D721Med (cell line): ENCODE measurements at regions not wholly inside any gene's neighbourhood (a gene's known extent, or its start where the extent isn't known, plus 50 kb on each side); places are given as distances from the start of the nearest gene placed in this dataset.

Experiments
- DNase-seq: peaks from one replicate; pipeline ENCODE4 v3.0.0; 2011; ENCODE audit warnings: low spot score; ENCODE audit not compliant: insufficient read length
- FAIRE-seq: peaks from 2 replicates; lab custom pipeline; 2011; peaks lifted over from hg19 to GRCh38; lab: Jason Lieb, UNC
- TF ChIP-seq, protein P1 (sequence below): IDR thresholded peaks from 2 replicates; pipeline ENCODE4 v1.5.1; 2012; ENCODE audit warnings: mild to moderate bottlenecking, control low read depth; ENCODE audit not compliant: insufficient read depth; ENCODE audit errors: missing control alignments

DNA sequence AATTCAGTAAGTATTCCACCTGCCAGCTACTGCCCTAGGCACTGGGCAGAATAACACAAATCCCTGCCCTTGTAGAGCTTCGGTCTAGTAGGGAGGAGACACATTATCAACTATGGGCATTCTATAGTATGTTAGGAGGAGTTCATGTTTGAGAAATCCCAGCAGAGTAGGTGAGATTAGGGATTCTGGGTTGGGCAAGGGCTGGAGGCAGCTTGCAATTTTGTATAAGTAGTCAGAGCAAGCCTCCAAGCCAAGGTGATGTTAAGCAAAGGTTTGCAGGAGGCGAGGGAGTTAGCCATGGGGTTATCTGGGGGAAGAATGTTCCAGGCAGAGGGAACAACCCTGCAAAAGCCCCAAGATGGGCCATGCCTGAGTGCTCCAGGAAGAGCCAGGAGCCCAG, 187.9 kb upstream of the HS6ST1 start:
- TF ChIP-seq, protein P1, sequence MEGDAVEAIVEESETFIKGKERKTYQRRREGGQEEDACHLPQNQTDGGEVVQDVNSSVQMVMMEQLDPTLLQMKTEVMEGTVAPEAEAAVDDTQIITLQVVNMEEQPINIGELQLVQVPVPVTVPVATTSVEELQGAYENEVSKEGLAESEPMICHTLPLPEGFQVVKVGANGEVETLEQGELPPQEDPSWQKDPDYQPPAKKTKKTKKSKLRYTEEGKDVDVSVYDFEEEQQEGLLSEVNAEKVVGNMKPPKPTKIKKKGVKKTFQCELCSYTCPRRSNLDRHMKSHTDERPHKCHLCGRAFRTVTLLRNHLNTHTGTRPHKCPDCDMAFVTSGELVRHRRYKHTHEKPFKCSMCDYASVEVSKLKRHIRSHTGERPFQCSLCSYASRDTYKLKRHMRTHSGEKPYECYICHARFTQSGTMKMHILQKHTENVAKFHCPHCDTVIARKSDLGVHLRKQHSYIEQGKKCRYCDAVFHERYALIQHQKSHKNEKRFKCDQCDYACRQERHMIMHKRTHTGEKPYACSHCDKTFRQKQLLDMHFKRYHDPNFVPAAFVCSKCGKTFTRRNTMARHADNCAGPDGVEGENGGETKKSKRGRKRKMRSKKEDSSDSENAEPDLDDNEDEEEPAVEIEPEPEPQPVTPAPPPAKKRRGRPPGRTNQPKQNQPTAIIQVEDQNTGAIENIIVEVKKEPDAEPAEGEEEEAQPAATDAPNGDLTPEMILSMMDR = no peak
- no peak for DNase-seq

DNA sequence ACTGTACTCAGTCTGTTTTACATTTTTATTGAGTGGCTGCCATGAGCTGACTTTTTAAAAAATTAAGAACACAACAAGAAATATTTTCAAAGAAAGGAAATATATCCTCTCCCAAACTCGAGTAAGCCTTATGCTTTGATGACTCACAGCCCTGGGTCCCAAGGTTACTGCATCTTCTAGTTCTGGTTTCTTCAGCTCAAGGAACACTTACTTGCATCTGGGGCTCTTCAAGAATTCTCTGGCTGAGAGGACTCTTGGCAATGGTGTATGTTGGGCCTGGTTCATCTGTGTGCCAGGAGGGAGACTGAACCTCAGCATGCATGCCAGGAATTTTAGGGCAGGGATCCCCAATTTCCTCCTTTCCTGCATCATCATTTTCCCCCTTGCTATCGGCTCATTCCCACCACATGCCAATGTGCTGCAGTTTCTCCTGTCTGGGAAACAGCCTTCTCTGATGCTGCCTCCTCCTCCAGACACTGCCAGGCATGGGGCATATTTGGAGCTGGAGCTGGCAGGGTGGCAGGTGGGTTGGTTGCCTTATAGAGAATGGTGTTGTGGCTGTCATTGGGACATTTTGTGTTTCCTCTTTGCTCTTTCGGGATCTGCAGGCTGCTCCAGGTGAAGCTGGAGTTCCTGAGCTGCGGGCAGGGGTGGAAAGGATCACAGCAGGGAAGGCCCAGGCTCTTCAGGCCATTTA, 192.2 kb upstream of the HS6ST1 start:
- TF ChIP-seq, protein P1 = no peak
- FAIRE-seq = no peak
- no peak for DNase-seq

More for the DNA sequence above, 187.9 kb upstream of the HS6ST1 start:
- FAIRE-seq = no peak

DNA sequence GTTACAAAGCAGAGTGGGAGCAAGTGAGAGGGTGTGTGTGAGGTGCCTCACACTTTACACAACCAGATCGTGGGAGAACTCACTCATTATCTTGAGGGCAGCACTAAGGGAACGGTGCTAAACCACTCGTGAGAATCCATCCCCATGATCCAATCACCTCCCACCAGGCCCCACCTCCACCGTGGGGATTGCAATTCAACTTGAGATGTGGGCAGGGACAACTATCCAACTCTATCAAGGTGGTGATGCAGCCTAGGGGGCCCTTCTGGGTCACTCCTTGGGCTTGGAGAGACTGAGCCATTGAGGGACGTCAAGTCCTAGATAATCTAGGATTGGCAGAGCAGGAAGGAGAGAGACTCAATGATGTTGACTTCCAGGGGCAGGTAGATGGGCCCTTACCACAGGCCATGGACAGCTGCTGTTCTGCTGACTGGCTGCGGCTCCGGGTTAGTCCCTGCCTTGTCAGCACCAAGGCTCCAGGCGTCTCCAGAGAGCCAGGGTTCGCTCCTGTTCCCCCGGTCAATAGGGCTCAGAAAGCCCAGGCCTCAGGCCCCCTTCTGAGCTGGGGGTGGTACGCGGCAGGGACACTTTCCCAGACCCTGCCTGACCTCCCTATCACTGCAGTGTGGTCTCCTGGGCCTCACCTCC, 193.2 kb upstream of the HS6ST1 start:
- no peak for FAIRE-seq
- TF ChIP-seq, protein P1 = no peak
- no peak for DNase-seq

DNA sequence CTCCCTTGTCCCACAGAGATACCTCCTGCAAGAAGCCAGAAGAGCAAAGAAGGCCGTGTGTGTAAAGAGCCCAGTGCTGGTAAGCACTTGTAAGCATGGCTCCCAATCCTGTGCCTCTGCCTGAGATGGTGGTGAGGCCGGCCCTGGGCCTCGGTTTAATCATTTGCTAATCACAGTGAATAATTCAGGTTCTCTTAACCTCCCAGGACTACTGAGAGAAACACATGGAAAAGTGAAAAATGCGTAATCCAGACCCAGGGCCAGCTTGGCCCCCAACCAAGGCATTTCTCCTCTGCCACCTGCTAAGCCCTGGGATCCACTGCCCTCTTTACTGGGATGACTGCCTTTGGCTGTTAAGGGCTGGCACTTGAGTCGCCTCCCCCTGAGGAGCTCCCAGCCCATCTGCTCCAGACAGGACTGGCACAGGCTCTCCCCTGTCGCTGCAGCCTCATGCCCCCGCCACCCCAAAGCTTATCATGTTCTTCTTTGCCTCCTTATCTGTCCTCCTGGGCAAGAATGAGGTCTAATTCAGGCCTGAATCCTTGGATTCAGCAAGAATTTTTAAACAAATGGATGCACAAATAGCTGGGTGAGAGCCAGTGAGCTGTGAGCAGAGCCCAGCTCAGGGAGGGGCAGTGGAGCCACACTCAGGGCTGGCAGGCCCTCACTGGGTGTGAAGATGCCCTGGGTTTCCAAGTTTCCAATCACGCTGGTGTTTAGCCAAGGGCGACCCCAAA, 193.9 kb upstream of the HS6ST1 start:
- DNase-seq (no peak), FAIRE-seq (no peak)
- TF ChIP-seq, protein P1 = no peak

DNA sequence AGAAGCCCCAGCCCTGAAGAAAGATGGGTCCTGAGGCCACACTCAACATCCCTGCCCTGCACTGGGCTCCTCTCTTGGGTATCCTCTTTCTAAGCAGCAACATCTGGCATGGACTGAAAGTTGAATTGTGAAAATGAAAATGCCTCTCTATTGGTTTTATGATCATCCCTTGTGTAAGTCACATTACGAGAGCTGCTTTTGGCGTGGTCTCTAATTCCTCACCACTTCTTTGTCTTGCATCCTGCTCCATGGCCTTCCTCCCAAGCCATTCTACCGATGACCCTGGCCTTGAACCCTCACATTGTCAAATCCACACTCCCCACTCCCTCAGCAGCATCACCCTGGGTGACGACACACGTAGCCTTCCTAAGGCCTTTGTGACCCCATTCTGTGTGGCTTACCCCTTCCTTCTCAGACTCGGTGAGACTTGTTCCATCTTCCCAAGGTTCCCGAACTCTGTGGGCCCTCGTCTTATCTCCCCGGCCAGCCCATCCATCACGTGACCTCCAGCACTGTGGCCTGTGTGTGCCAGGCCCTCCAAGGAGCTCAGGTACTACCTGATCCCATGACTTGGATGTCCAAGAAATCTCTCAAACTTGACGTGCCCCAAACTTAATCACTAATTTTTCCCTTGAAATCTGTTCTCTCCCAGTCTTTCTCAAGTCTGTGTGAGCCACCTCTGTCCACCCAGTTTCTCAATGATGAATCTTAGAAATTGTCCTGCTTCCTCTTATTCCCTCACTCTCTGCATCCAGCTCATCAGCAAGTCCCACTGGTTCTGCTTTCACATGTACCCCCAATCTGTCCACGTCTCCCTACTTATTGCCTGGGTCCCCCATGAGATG, 194.7 kb upstream of the HS6ST1 start:
- no peak for FAIRE-seq
- no peak for DNase-seq
- TF ChIP-seq, protein P1 = no peak

DNA sequence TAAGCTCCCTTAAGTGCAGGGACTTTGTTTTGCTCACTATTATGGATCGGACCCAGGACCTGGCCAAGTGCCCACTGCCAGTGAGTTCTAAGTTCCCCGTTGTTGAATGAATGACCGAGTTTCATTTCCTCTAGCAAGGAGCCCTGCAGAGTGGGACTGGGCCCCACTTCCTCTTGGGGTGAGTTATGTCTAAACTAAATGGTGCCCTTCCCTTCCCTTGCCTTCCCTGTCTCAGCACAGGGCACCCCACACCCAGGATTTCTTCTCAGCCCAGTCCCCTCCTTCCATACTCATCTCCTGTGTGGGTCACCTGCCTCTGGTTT, 195.3 kb upstream of the HS6ST1 start:
- DNase-seq = no peak
- FAIRE-seq = no peak
- TF ChIP-seq, protein P1 = no peak
